SK-N-SH treated with all-trans-retinoic acid at 6 μM for 48 hours (cell line): ENCODE measurements at regions not wholly inside any gene's neighbourhood (a gene's known extent, or its start where the extent isn't known, plus 50 kb on each side); places are given as distances from the start of the nearest gene placed in this dataset.

Source experiments
- ATAC-seq: fragments of 200-7000 bp; cut with Tn5 transposase; 3 replicates; pipeline ENCODE4 v1.9.1; 2020; ENCODE audit warnings: mild to moderate bottlenecking, moderate library complexity
- ARNTL ChIP-seq: fragments of 450-650 bp; formaldehyde crosslinking; IDR thresholded peaks from 2 replicates; pipeline ENCODE4 v1.5.0; 2020; ENCODE audit warnings: low read depth, mild to moderate bottlenecking, moderate library complexity, borderline replicate concordance
- BACH2 ChIP-seq: fragments of 250-450 bp; sonication (Bioruptor Pico); IDR thresholded peaks from 2 replicates; pipeline ENCODE4 v1.9.0; 2021; ENCODE audit warnings: mild to moderate bottlenecking, borderline replicate concordance
- CSRNP3 ChIP-seq: fragments of 250-450 bp; sonication (Bioruptor Pico); IDR thresholded peaks from 2 replicates; pipeline ENCODE4 v1.5.1; 2021; ENCODE audit warnings: mild to moderate bottlenecking, moderate library complexity
- ESRRG ChIP-seq: fragments of 250-450 bp; sonication (Bioruptor Pico); IDR thresholded peaks from 2 replicates; pipeline ENCODE4 v1.6.1; 2021; ENCODE audit warnings: mild to moderate bottlenecking
- ISL1 ChIP-seq: fragments of 250-450 bp; sonication (Bioruptor Pico); IDR thresholded peaks from 2 replicates; pipeline ENCODE4 v2.1.2; 2022; ENCODE audit warnings: mild to moderate bottlenecking, moderate library complexity
- OSR1 ChIP-seq: fragments of 250-450 bp; sonication (Bioruptor Pico); IDR thresholded peaks from 2 replicates; pipeline ENCODE4 v1.8.0; 2022; ENCODE audit warnings: moderate library complexity, mild to moderate bottlenecking, inconsistent platforms
- POU6F1 ChIP-seq: fragments of 250-450 bp; sonication (Bioruptor Pico); IDR thresholded peaks from 2 replicates; pipeline ENCODE4 v1.8.0; 2021; ENCODE audit warnings: low read depth, mild to moderate bottlenecking, moderate library complexity, borderline replicate concordance
- RARB ChIP-seq: fragments of 250-450 bp; sonication (Bioruptor Pico); IDR thresholded peaks from 2 replicates; pipeline ENCODE4 v1.8.0; 2021; ENCODE audit warnings: mild to moderate bottlenecking, moderate library complexity
- SNAI2 ChIP-seq: fragments of 250-450 bp; sonication (Bioruptor Pico); IDR thresholded peaks from 2 replicates; pipeline ENCODE4 v1.5.0; 2020; ENCODE audit warnings: mild to moderate bottlenecking, moderate library complexity
- TCF4 ChIP-seq: fragments of 250-450 bp; sonication (Bioruptor Pico); IDR thresholded peaks from 2 replicates; pipeline ENCODE4 v1.8.0; 2021; ENCODE audit warnings: mild to moderate bottlenecking, moderate library complexity, borderline replicate concordance
- TOX ChIP-seq: fragments of 250-450 bp; sonication (Bioruptor Pico); IDR thresholded peaks from 2 replicates; pipeline ENCODE4 v1.8.0; 2021; ENCODE audit warnings: mild to moderate bottlenecking, moderate library complexity, borderline replicate concordance
- TSHZ2 ChIP-seq: fragments of 250-450 bp; sonication (Bioruptor Pico); IDR thresholded peaks from 2 replicates; pipeline ENCODE4 v1.5.0; 2020; ENCODE audit warnings: mild to moderate bottlenecking, moderate library complexity
- ZFP30 ChIP-seq: fragments of 450-650 bp; formaldehyde crosslinking; IDR thresholded peaks from 2 replicates; pipeline ENCODE4 v1.5.0; 2022; ENCODE audit warnings: mild to moderate bottlenecking, moderate library complexity
- ZNF70 ChIP-seq: fragments of 450-650 bp; formaldehyde crosslinking; IDR thresholded peaks from 2 replicates; pipeline ENCODE4 v1.5.0; 2020; ENCODE audit warnings: mild to moderate bottlenecking, moderate library complexity
- ZNF8 ChIP-seq: fragments of 450-650 bp; formaldehyde crosslinking; IDR thresholded peaks from 2 replicates; pipeline ENCODE4 v1.5.0; 2020; ENCODE audit warnings: mild to moderate bottlenecking, moderate library complexity
- TF ChIP-seq, protein P1 (sequence below): fragments of 250-450 bp; sonication (Bioruptor Pico); IDR thresholded peaks from 2 replicates; pipeline ENCODE4 v1.8.0; 2020; ENCODE audit warnings: mild to moderate bottlenecking, moderate library complexity, borderline replicate concordance
- TF ChIP-seq, protein P2 (sequence below): fragments of 250-450 bp; sonication (Bioruptor Pico); IDR thresholded peaks from 2 replicates; pipeline ENCODE4 v1.5.1; 2020; ENCODE audit warnings: low read depth, mild to moderate bottlenecking, moderate library complexity

GRCh38 chr14:81797315-81797714 lies 263.7 kb upstream of the SEL1L start:
- ATAC-seq, result no peak
- TF ChIP-seq ISL1 (CRISPR knock-in tag) (no peak), OSR1 (no peak), RARB (CRISPR knock-in tag) (no peak), ZFP30 (CRISPR knock-in tag) (no peak), ZNF8 (CRISPR knock-in tag) (no peak), TCF4 (no peak), ZNF70 (no peak), BACH2 (no peak)
- TF ChIP-seq, protein P1, sequence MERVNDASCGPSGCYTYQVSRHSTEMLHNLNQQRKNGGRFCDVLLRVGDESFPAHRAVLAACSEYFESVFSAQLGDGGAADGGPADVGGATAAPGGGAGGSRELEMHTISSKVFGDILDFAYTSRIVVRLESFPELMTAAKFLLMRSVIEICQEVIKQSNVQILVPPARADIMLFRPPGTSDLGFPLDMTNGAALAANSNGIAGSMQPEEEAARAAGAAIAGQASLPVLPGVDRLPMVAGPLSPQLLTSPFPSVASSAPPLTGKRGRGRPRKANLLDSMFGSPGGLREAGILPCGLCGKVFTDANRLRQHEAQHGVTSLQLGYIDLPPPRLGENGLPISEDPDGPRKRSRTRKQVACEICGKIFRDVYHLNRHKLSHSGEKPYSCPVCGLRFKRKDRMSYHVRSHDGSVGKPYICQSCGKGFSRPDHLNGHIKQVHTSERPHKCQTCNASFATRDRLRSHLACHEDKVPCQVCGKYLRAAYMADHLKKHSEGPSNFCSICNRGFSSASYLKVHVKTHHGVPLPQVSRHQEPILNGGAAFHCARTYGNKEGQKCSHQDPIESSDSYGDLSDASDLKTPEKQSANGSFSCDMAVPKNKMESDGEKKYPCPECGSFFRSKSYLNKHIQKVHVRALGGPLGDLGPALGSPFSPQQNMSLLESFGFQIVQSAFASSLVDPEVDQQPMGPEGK (CRISPR knock-in tag), result no peak

- ATAC-seq, result no peak
- TF ChIP-seq CSRNP3 (CRISPR knock-in tag) (no peak), ARNTL (CRISPR knock-in tag) (no peak), OSR1 (no peak), ESRRG (no peak), TSHZ2 (CRISPR knock-in tag) (no peak), TOX (no peak), BACH2 (no peak), SNAI2 (CRISPR knock-in tag) (no peak)
- TF ChIP-seq, protein P2, sequence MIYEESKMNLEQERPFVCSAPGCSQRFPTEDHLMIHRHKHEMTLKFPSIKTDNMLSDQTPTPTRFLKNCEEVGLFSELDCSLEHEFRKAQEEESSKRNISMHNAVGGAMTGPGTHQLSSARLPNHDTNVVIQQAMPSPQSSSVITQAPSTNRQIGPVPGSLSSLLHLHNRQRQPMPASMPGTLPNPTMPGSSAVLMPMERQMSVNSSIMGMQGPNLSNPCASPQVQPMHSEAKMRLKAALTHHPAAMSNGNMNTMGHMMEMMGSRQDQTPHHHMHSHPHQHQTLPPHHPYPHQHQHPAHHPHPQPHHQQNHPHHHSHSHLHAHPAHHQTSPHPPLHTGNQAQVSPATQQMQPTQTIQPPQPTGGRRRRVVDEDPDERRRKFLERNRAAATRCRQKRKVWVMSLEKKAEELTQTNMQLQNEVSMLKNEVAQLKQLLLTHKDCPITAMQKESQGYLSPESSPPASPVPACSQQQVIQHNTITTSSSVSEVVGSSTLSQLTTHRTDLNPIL (CRISPR knock-in tag), result no peak
Measured at GRCh38 chr14:81801921-81802320, 268.3 kb upstream of the SEL1L start.

DNA sequence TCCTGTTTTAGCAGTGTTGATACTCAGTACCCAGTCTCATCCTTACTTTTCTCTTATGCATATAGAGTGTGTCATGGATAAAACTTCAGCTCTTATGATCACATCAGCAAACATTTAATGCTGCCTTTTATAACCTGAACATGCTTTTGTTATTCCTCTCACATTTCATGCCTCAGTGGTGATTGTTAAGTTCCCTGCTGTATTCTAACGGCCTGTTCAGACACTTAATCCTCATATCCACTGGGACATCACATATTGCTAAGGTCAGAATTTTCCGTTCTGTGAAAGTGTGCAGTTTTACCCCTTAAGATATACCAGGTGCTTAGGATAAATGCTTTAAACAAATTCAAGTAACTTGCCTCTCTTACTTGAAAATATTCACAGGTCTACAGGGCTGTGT lies 268.7 kb upstream of the SEL1L start:
- no peak for ATAC-seq
- TF ChIP-seq, protein P1 (CRISPR knock-in tag), result no peak
- TF ChIP-seq, protein P2 (CRISPR knock-in tag), result no peak
- TF ChIP-seq ISL1 (CRISPR knock-in tag) (no peak), TOX (no peak), BACH2 (no peak), ZFP30 (CRISPR knock-in tag) (no peak), POU6F1 (no peak), TCF4 (no peak)
